GM18520 (cell line): ENCODE measurements at regions not wholly inside any gene's neighbourhood (a gene's known extent, or its start where the extent isn't known, plus 50 kb on each side); places are given as distances from the start of the nearest gene placed in this dataset.

Experiments used
- ATAC-seq: cut with Tn5 transposase; IDR thresholded peaks from one replicate; pipeline ENCODE4 v1.9.1; 2021; ENCODE audit not compliant: unreplicated experiment

DNA sequence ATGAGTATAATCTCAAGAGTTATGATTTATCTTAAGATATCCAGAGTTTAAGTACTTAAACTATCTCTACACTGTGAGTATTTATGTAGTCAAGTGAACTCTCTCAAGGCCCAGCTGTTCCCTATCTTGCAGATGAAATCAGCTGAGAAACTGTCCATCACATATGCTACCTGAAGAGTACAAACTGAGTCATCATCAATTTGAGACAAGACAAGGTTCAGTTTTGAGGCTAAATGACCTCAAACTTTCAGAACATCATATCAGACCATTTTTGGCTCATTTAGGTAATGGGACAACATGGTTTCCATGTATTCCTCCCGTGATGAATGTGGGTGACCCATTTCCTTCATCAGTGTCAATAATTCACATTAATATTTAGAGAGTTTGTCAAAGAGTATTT, 53.1 kb upstream of the AUTS2 start:
- no peak for ATAC-seq
